CD4-positive, alpha-beta memory T cell (primary cell): ENCODE measurements at regions not wholly inside any gene's neighbourhood (a gene's known extent, or its start where the extent isn't known, plus 50 kb on each side); places are given as distances from the start of the nearest gene placed in this dataset.
"Not testable (repeated sequence)": the region's sequence is repeated elsewhere in the genome, so short reads cannot be mapped to it uniquely, and the experiment has no call there.

ENCODE experiments used
- CTCF ChIA-PET: fragments of 350-600 bp; sonication (Branson Sonifier 250); formaldehyde crosslinking; loops from one replicate; lab custom pipeline; 2021; ENCODE audit warnings: inconsistent platforms; ENCODE audit not compliant: partially characterized antibody; lab: Charles Lee
- POLR2A ChIA-PET: fragments of 350-600 bp; sonication (Branson Sonifier 250); formaldehyde crosslinking; loops from one replicate; lab custom pipeline; 2021; ENCODE audit not compliant: partially characterized antibody; lab: Charles Lee
- DNase-seq, 5 donors: peaks; one replicate each; pipeline versions ENCODE4 v3.0.0 to v3.0.0-alpha.2; 2020 to 2022; ENCODE audit warnings: mixed read lengths in 1 of 5
- H3K27ac ChIP-seq: one replicate; pipeline ENCODE4 v1.7.0; 2013; ENCODE audit warnings: low read depth, low read length
- H3K27me3 ChIP-seq: 2 replicates; pipeline ENCODE4 v1.7.0; 2013; ENCODE audit warnings: mild to moderate bottlenecking, low read length, moderate library complexity; ENCODE audit not compliant: insufficient read depth
- H3K36me3 ChIP-seq: 2 replicates; pipeline ENCODE4 v1.7.0; 2013; ENCODE audit warnings: mild to moderate bottlenecking, low read length, moderate library complexity; ENCODE audit not compliant: insufficient read depth
- H3K4me1 ChIP-seq: 2 replicates; pipeline ENCODE4 v1.7.0; 2013; ENCODE audit warnings: mild to moderate bottlenecking, low read length, moderate library complexity; ENCODE audit not compliant: insufficient read depth
- H3K4me3 ChIP-seq, 2 donors: one replicate each; pipeline ENCODE4 v1.7.0; 2013; ENCODE audit warnings: low read length in 2 of 2, mild to moderate bottlenecking in 1 of 2
- H3K9me3 ChIP-seq, 2 donors: one replicate each; pipeline ENCODE4 v1.7.0; 2013; ENCODE audit warnings: low read length in 2 of 2, control low read depth in 1 of 2; ENCODE audit not compliant: control insufficient read depth in 1 of 2
- H3K27ac Mint-ChIP-seq, 7 donors: one replicate each; pipeline ENCODE4 v1.8.0; 2020 to 2021; ENCODE audit warnings: mixed read lengths in 7 of 7, mild to moderate bottlenecking in 6 of 7, inconsistent platforms in 3 of 7, moderate library complexity in 3 of 7
- H3K27me3 Mint-ChIP-seq, 2 donors: one replicate each; pipeline ENCODE4 v1.8.0; 2020 to 2021; ENCODE audit warnings: mixed read lengths in 2 of 2
- H3K36me3 Mint-ChIP-seq, 2 donors: one replicate each; pipeline ENCODE4 v1.8.0; 2020 to 2021; ENCODE audit warnings: mixed read lengths in 2 of 2, inconsistent platforms in 1 of 2, mild to moderate bottlenecking in 1 of 2
- H3K4me1 Mint-ChIP-seq, 4 donors: one replicate each; pipeline ENCODE4 v1.8.0; 2020 to 2021; ENCODE audit warnings: mixed read lengths in 4 of 4, mild to moderate bottlenecking in 1 of 4
- H3K4me3 Mint-ChIP-seq, 8 donors: one replicate each; pipeline ENCODE4 v1.8.0; 2020 to 2021; ENCODE audit warnings: mixed read lengths in 8 of 8, mild to moderate bottlenecking in 7 of 8, moderate library complexity in 6 of 8, inconsistent platforms in 3 of 8
- H3K9me3 Mint-ChIP-seq, 8 donors: one replicate each; pipeline ENCODE4 v1.8.0; 2020 to 2021; ENCODE audit warnings: mixed read lengths in 8 of 8, mild to moderate bottlenecking in 5 of 8, inconsistent platforms in 3 of 8, moderate library complexity in 1 of 8
- intact Hi-C: fragments of 100-400 bp; cut with micrococcal nuclease; formaldehyde crosslinking; loops from one replicate; pipeline ENCODE4 v1.15.1; 2023

DNA sequence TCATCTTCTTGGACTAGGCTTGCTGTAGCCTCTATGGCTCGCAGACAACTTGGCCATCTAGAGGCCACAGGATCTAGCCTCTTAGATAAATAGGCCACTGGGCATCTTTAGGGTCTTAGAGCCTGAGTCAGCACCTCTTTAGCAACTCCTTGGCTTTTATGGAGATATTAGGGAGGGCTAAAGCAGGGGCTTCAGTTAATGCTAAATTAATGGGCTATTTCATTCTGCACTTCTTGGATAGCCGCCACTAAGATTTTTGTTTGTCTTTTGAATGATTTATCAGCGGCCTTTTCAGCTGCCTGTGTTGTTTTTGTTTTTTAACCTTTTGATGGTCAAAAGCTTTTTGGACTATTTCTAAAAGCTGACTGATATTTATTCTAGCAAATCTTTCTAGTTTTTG is 118.3 kb downstream of the UNC93B1 start:
- H3K9me3 Mint-ChIP-seq, H3K36me3 ChIP-seq, H3K9me3 ChIP-seq, H3K27me3 ChIP-seq, DNase-seq, H3K27me3 Mint-ChIP-seq: not testable (repeated sequence)
- H3K4me3 Mint-ChIP-seq = peak overlapping the region; percentile 91 to 97 (median 95)
- ChIA-PET CTCF (interaction anchor here (1.0 to 3.2 kb wide), 2 partner anchors 26 to 70 kb away, joined by 3 to 20 read pairs; no protein-coding TSS in a partner anchor), POLR2A (interaction anchor here (1.2 to 2.5 kb wide), 2 partner anchors 70 to 152 kb away, joined by 4 to 7 read pairs; no protein-coding TSS in a partner anchor)
- intact Hi-C loops = loop anchor here (2.0 kb wide), 1 partner anchor 69 kb away; no protein-coding TSS in a partner anchor
- peaks cover 23% of the 10 kb centered on the region for H3K4me1 ChIP-seq
- H3K36me3 Mint-ChIP-seq = peaks cover 22 to 25% of the 10 kb centered on the region in 2 donors
- H3K27ac Mint-ChIP-seq = peak overlapping the region; percentile 96 to 100 (median 99)
- H3K27ac ChIP-seq = peak overlapping the region; percentile 74
- peak overlapping the region in 1 of 2 donors; percentile 57 for H3K4me3 ChIP-seq
- peaks cover 30 to 54% (median 34%) of the 10 kb centered on the region in 4 donors for H3K4me1 Mint-ChIP-seq

DNA sequence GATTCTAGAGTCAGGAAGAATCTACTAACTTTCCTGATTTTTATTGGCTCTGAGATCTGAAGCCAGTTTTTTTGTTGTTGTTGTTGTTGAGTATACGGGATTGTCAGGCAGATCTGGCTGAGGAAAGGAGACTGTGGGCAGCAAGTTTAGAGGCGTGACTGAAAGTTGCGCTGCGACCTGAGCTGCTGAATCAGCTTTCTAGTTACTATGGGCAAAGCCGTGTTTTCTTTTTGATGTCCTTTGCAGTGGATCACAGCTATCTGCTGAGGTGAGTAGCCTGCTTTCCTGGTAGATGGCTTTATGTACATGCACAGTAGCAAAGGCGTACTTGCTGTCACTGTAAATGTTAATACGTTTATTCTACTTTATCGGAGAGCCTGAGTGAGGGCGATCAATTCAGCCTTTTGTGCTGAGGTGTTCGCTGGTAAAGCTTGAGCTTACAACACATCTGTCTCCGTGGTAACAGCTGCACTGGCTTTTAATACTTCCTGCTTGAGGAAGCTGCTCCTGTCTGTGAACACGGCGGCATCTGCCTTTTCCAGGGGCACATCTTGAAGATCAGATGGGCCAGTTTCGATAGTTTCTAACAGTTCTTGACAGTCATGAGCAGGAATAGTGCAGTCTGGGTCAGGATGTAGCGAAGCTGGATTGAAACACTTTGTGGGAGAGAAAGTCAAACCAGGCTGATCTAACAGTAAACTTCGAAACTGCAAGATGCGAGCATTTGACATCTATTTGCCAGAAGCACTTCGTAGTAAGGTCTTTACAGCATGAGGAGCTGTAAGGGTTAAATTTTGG is 118.9 kb downstream of the UNC93B1 start:
- Histone ChIP-seq H3K27ac (peak overlapping the region; percentile 74), H3K4me3 (peak overlapping the region; percentile 52 to 57), H3K4me1 (peaks cover 23% of the 10 kb centered on the region)
- H3K27ac Mint-ChIP-seq = peak overlapping the region; percentile 96 to 100 (median 99)
- H3K9me3 Mint-ChIP-seq, H3K27me3 Mint-ChIP-seq, H3K27me3 ChIP-seq, H3K36me3 ChIP-seq, H3K9me3 ChIP-seq: not testable (repeated sequence)
- intact Hi-C loops = loop anchor here (2.0 kb wide), 1 partner anchor 70 kb away; no protein-coding TSS in a partner anchor
- ChIA-PET POLR2A (interaction anchor here (0.8 to 2.5 kb wide), 7 partner anchors 33 to 1790 kb away, joined by 3 to 7 read pairs (median 4); partner anchors contain the start of gene LTO1), CTCF (interaction anchor here (1.0 to 3.2 kb wide), 2 partner anchors 25 to 71 kb away, joined by 3 to 20 read pairs; no protein-coding TSS in a partner anchor)
- peaks cover 19 to 24% of the 10 kb centered on the region in 2 donors for H3K36me3 Mint-ChIP-seq
- peaks cover 30 to 54% (median 34%) of the 10 kb centered on the region in 4 donors for H3K4me1 Mint-ChIP-seq
- H3K4me3 Mint-ChIP-seq = peak overlapping the region; percentile 91 to 97 (median 95)
- peak; percentile 57 to 79 (median 72) for DNase-seq

DNA sequence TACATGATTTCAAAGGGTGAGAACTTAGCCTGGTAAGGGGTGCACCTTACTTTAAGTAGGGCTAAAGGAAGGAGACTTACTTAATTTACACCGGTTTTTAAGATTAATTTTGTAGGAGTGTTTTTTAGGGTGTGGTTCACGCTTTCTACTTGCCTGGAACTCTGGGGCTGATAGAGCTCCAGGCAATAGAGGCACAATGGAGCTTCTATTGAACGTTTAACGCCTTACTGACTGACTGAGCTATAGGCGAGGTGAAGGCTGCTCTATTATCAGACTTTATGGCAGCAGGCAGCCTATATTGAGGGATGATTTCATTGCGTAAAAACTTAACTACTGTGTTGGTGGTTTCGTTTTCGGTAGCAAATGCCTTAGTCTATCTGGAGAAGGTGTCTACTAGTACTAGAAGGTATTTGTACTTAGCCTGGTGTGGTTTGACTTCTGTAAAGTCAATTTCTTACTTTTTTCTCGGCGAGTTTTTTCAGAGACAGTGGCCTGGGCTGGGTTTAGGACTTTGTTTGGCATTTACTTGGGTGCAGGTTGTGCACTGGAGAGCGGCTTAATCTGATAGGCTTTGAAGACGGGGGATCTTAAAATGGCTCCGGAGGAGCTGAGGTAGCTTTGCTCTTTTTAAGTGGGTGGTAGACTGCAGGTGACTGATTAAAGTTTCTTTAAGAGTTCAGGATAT is 119.7 kb downstream of the UNC93B1 start:
- DNase-seq = peak; percentile 48 to 75 (median 69)
- H3K9me3 ChIP-seq, H3K27me3 ChIP-seq, H3K36me3 ChIP-seq, H3K27me3 Mint-ChIP-seq, H3K9me3 Mint-ChIP-seq: not testable (repeated sequence)
- H3K36me3 Mint-ChIP-seq = peaks cover 13 to 19% of the 10 kb centered on the region in 2 donors
- Histone ChIP-seq H3K4me3 (peak overlapping the region; percentile 52 to 57), H3K27ac (peak overlapping the region; percentile 74), H3K4me1 (peaks cover 23% of the 10 kb centered on the region)
- POLR2A ChIA-PET = interaction anchor here (0.8 to 2.5 kb wide), 7 partner anchors 34 to 1791 kb away, joined by 3 to 7 read pairs (median 4); partner anchors contain the start of gene LTO1
- H3K27ac Mint-ChIP-seq = peak overlapping the region; percentile 96 to 100 (median 99)
- CTCF ChIA-PET = interaction anchor here (3.2 kb wide), 1 partner anchor 71 kb away, joined by 20 read pairs; no protein-coding TSS in a partner anchor
- H3K4me1 Mint-ChIP-seq = peaks cover 29 to 54% (median 33%) of the 10 kb centered on the region in 4 donors
- H3K4me3 Mint-ChIP-seq = peak overlapping the region; percentile 91 to 97 (median 95)
- intact Hi-C loops = loop anchor here (2.0 kb wide), 1 partner anchor 71 kb away; no protein-coding TSS in a partner anchor

GRCh38 chr11:67882304-67882703 is 121.6 kb downstream of the UNC93B1 start:
- DNase-seq, intact Hi-C loops, POLR2A ChIA-PET, H3K4me3 ChIP-seq, H3K27me3 ChIP-seq, CTCF ChIA-PET, H3K9me3 ChIP-seq, H3K27ac ChIP-seq, H3K9me3 Mint-ChIP-seq, H3K36me3 ChIP-seq, H3K36me3 Mint-ChIP-seq, H3K27me3 Mint-ChIP-seq: not testable (repeated sequence)
- Mint-ChIP-seq H3K27ac (peak overlapping the region in 4 of 7 donors; percentile 9 to 44 (median 12)), H3K4me1 (peaks cover 25 to 49% (median 36%) of the 10 kb centered on the region in 4 donors), H3K4me3 (peak overlapping the region in 1 of 8 donors; percentile 71)
- H3K4me1 ChIP-seq = peaks cover 23% of the 10 kb centered on the region

GRCh38 chr11:67881836-67882235 is 122.1 kb downstream of the UNC93B1 start:
- CTCF ChIA-PET, H3K9me3 Mint-ChIP-seq, H3K4me3 Mint-ChIP-seq: not testable (repeated sequence)

GRCh38 chr11:67880594-67881196 is 123.2 kb downstream of the UNC93B1 start:
- H3K27ac ChIP-seq, CTCF ChIA-PET, POLR2A ChIA-PET, H3K27me3 ChIP-seq, DNase-seq, intact Hi-C loops, H3K27ac Mint-ChIP-seq, H3K4me3 Mint-ChIP-seq, H3K9me3 ChIP-seq, H3K27me3 Mint-ChIP-seq, H3K4me3 ChIP-seq, H3K9me3 Mint-ChIP-seq, H3K36me3 ChIP-seq, H3K36me3 Mint-ChIP-seq: not testable (repeated sequence)
- H3K4me1 Mint-ChIP-seq = peaks cover 16 to 35% (median 24%) of the 10 kb centered on the region in 4 donors
- H3K4me1 ChIP-seq = peaks cover 13% of the 10 kb centered on the region

More at GRCh38 chr11:67881836-67882235, 122.1 kb downstream of the UNC93B1 start:
- H3K9me3 ChIP-seq, H3K27ac ChIP-seq, intact Hi-C loops, H3K36me3 ChIP-seq, DNase-seq, H3K36me3 Mint-ChIP-seq, H3K27me3 ChIP-seq, H3K27me3 Mint-ChIP-seq, H3K4me3 ChIP-seq, POLR2A ChIA-PET: not testable (repeated sequence)
- peaks cover 23% of the 10 kb centered on the region for H3K4me1 ChIP-seq
- peaks cover 22 to 47% (median 34%) of the 10 kb centered on the region in 4 donors for H3K4me1 Mint-ChIP-seq
- H3K27ac Mint-ChIP-seq = peak overlapping the region in 3 of 7 donors; percentile 10 to 26 (median 20)
